Esophagus muscularis mucosa (tissue), 4 donors: ENCODE measurements at regions not wholly inside any gene's neighbourhood (a gene's known extent, or its start where the extent isn't known, plus 50 kb on each side); places are given as distances from the start of the nearest gene placed in this dataset.

Experiments
- DNase-seq: peaks from one replicate; pipeline ENCODE4 v3.0.0-alpha.2; 2017; ENCODE audit errors: extremely low spot score
- H3K27ac ChIP-seq, 4 donors: fragments of 200-600 bp; sonication (generic); replicated peaks in 1 of 4; 1 replicate in 3 of 4; 2 replicates in 1 of 4; pipeline ENCODE4 v1.5.1; 2016 to 2019; ENCODE audit warnings: mild to moderate bottlenecking in 1 of 4
- H3K27me3 ChIP-seq, 4 donors: fragments of 200-600 bp; sonication (generic); one replicate each; pipeline versions ENCODE4 v1.5.1 to v1.6.0; 2016 to 2019
- H3K36me3 ChIP-seq, 4 donors: fragments of 200-600 bp; sonication (generic); one replicate each; pipeline ENCODE4 v1.5.1; 2016 to 2019
- H3K4me1 ChIP-seq, 4 donors: fragments of 200-600 bp; sonication (generic); one replicate each; pipeline ENCODE4 v1.5.1; 2016 to 2019
- H3K4me3 ChIP-seq, 4 donors: fragments of 200-600 bp; sonication (generic); 1 replicate in 2 of 4; 2 replicates in 2 of 4; pipeline ENCODE4 v1.5.1; 2016 to 2019; ENCODE audit warnings: mild to moderate bottlenecking in 4 of 4, moderate library complexity in 1 of 4
- H3K9me3 ChIP-seq, 4 donors: fragments of 200-600 bp; sonication (generic); 1 replicate in 3 of 4; 2 replicates in 1 of 4; pipeline ENCODE4 v1.5.1; 2016 to 2019
- EP300 ChIP-seq: sonication (generic); formaldehyde crosslinking; IDR thresholded peaks from one replicate; pipeline ENCODE4 v1.6.1; 2017; ENCODE audit warnings: antibody characterized with exemption
- POLR2A ChIP-seq: fragments of 450-650 bp; IDR thresholded peaks from one replicate; pipeline ENCODE4 v1.6.1; 2017; ENCODE audit warnings: antibody characterized with exemption, moderate library complexity, mild to moderate bottlenecking, low read depth
- POLR2AphosphoS5 ChIP-seq, 2 donors: sonication (generic); formaldehyde crosslinking; IDR thresholded peaks; one replicate each; pipeline ENCODE4 v1.6.1; 2017; ENCODE audit warnings: antibody characterized with exemption in 2 of 2
- WGBS: methylation state at CpG from one replicate; pipeline ENCODE4 v1.1.5; 2018; 5-methylcytosine and 5-hydroxymethylcytosine counted together
- intact Hi-C: fragments of 100-400 bp; cut with DNase I; formaldehyde crosslinking; loops from one replicate; pipeline ENCODE4 v1.15.1; 2023
- TF ChIP-seq, protein P1 (sequence below), 3 experiments: fragments of 200-600 bp in 2 of 3; fragments of 450-650 bp in 1 of 3; sonication (generic) in 2 of 3; IDR thresholded peaks; one replicate each; pipeline ENCODE4 v1.5.1; 2017 to 2019; ENCODE audit warnings: antibody characterized with exemption in 3 of 3, mild to moderate bottlenecking in 2 of 3, moderate library complexity in 1 of 3

DNA sequence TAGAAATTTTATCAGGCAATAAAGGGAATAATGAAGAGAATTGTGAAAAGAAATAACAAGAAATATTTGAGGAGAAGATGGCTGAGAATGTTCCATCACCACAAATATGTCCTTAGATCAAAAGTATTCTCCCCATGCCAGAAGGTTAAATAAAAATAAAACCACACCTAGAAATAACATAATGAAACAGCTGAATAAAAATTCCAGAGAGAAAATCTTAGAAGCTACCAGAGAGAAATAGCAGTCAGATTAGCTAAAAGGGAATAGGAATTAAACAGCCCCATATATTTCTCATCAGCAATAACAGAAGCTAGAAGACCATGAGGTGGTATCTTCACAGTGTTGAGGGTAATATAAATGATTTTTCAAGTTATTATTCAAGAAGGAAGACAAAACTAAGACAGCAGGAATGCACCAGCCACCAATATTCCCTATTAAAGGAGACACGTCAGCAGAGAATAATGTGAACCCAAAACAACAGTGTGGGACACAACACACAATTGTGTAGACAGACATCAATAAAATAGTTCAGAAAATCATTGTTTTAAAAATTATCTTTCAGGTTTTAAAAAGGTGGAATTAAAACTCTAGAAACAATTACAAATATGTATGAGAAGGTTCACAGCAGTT lies 82.0 kb upstream of the NEDD4L start:
- TF ChIP-seq POLR2A = no peak
- TF ChIP-seq POLR2AphosphoS5 (IDR thresholded peaks at IDR 0.05) = no peak
- TF ChIP-seq EP300 = no peak
- TF ChIP-seq, protein P1, sequence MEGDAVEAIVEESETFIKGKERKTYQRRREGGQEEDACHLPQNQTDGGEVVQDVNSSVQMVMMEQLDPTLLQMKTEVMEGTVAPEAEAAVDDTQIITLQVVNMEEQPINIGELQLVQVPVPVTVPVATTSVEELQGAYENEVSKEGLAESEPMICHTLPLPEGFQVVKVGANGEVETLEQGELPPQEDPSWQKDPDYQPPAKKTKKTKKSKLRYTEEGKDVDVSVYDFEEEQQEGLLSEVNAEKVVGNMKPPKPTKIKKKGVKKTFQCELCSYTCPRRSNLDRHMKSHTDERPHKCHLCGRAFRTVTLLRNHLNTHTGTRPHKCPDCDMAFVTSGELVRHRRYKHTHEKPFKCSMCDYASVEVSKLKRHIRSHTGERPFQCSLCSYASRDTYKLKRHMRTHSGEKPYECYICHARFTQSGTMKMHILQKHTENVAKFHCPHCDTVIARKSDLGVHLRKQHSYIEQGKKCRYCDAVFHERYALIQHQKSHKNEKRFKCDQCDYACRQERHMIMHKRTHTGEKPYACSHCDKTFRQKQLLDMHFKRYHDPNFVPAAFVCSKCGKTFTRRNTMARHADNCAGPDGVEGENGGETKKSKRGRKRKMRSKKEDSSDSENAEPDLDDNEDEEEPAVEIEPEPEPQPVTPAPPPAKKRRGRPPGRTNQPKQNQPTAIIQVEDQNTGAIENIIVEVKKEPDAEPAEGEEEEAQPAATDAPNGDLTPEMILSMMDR (IDR thresholded peaks at IDR 0.05) = no peak
- no peaks in the 10 kb centered on the region for H3K9me3 ChIP-seq
- no peaks in the 10 kb centered on the region for H3K36me3 ChIP-seq
- WGBS = 91% methylated on average over 1 of the region's 1 CpG
- intact Hi-C loops = no loop called here
- H3K4me3 ChIP-seq = no peak overlapping the region
- H3K27ac ChIP-seq = no peak overlapping the region
- H3K27me3 ChIP-seq = no peaks in the 10 kb centered on the region
- no peaks in the 10 kb centered on the region for H3K4me1 ChIP-seq
- no peak for DNase-seq

DNA sequence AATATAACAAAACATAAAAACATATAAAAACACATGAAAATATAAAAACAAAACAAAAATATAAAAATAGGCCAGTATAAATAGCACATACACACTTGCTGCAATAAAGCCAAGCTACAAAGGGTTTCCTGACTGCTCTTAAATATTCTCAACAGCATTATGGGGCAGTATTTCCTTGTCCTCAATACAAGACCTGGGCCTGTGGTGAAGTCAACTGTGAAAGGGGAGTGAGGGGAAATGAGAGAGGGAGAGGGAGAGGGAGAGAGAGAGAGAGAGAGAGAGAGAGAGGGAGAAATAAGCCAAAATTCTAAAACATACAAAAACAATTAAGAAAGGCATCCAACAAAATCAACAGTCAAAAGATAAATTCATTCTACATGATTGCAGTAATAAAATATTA lies 82.6 kb upstream of the NEDD4L start:
- Histone ChIP-seq H3K4me3 (no peak overlapping the region), H3K9me3 (no peaks in the 10 kb centered on the region), H3K27me3 (no peaks in the 10 kb centered on the region), H3K27ac (no peak overlapping the region), H3K4me1 (no peaks in the 10 kb centered on the region), H3K36me3 (no peaks in the 10 kb centered on the region)
- intact Hi-C loops = no loop called here
- peak; percentile 24 for DNase-seq
- TF ChIP-seq POLR2AphosphoS5 (IDR thresholded peaks at IDR 0.05) = no peak
- TF ChIP-seq POLR2A = no peak
- TF ChIP-seq EP300 = no peak
- TF ChIP-seq, protein P1 (IDR thresholded peaks at IDR 0.05) = no peak

- no peaks in the 10 kb centered on the region for H3K4me1 ChIP-seq
- WGBS = 38% methylated on average over 3 of the region's 3 CpGs
- no peak overlapping the region for H3K27ac ChIP-seq
- intact Hi-C loops = no loop called here
- no peaks in the 10 kb centered on the region for H3K36me3 ChIP-seq
- H3K4me3 ChIP-seq = no peak overlapping the region
- TF ChIP-seq, protein P1 (IDR thresholded peaks at IDR 0.05) = peak; percentile 34 to 43 (median 37)
- no peak for TF ChIP-seq POLR2A
- no peaks in the 10 kb centered on the region for H3K27me3 ChIP-seq
- no peak for DNase-seq
- H3K9me3 ChIP-seq = no peaks in the 10 kb centered on the region
Observed at GRCh38 chr18:57959278-57959677, 84.7 kb upstream of the NEDD4L start.

DNA sequence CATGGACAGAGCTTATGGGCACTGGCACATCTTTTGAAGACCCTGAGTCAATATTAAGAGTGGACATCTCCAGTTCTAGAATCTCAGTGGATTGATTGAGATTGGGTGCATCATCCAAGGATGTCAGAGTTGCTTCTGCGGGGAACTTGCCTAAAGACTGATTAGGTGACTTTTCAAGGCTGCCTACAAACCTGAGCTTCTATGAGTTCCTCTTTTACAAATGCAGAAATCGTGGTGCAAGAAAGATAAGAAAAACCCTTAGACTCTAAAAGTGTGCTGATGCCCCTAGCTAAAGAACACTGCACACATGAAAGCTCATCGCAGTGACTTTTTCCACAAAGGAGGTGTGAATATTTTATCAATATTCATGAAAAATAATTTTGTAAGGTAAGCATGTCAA lies 86.8 kb upstream of the NEDD4L start:
- no peaks in the 10 kb centered on the region for H3K27me3 ChIP-seq
- TF ChIP-seq EP300 = no peak
- TF ChIP-seq, protein P1 (IDR thresholded peaks at IDR 0.05) = no peak
- no peak for TF ChIP-seq POLR2AphosphoS5 (IDR thresholded peaks at IDR 0.05)
- TF ChIP-seq POLR2A = no peak
- intact Hi-C loops = no loop called here
- H3K27ac ChIP-seq = no peak overlapping the region
- 88% methylated on average over 3 of the region's 3 CpGs for WGBS
- H3K4me3 ChIP-seq = no peak overlapping the region
- H3K4me1 ChIP-seq = peaks cover 0 to 5% (median 4%) of the 10 kb centered on the region in 4 donors
- DNase-seq = no peak
- H3K9me3 ChIP-seq = no peaks in the 10 kb centered on the region
- no peaks in the 10 kb centered on the region for H3K36me3 ChIP-seq

DNA sequence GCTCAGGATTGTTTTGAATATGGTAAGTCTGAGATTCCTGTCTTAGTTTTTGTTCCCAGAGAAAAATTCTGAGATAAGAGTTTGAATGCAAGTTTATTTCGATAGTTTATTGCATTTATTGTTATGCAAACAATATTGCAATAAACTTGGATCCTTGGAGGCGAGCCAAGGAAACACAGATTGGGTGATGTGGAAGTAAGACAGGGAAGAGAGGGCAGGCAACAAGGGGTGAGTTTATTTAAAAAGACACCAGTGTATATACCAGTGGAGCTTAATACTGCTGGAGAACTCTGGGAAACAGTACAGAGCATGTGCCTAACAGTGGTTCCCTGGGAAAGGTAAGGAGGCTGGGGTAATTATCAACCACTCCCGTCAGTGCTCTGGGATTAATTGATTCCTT lies 87.5 kb upstream of the NEDD4L start:
- no peak for TF ChIP-seq POLR2A
- no peak for TF ChIP-seq POLR2AphosphoS5 (IDR thresholded peaks at IDR 0.05)
- no peak for TF ChIP-seq EP300
- TF ChIP-seq, protein P1 (IDR thresholded peaks at IDR 0.05) = no peak
- DNase-seq = no peak
- Histone ChIP-seq H3K9me3 (no peaks in the 10 kb centered on the region), H3K4me3 (no peak overlapping the region), H3K27me3 (no peaks in the 10 kb centered on the region), H3K36me3 (no peaks in the 10 kb centered on the region), H3K27ac (no peak overlapping the region), H3K4me1 (peaks cover 0 to 10% (median 8%) of the 10 kb centered on the region in 4 donors)
- WGBS = 78% methylated on average over 3 of the region's 3 CpGs
- intact Hi-C loops = no loop called here
